IPS-18c (cell line): ENCODE measurements at regions not wholly inside any gene's neighbourhood (a gene's known extent, or its start where the extent isn't known, plus 50 kb on each side); places are given as distances from the start of the nearest gene placed in this dataset.
"Not testable (repeated sequence)": the region's sequence is repeated elsewhere in the genome, so short reads cannot be mapped to it uniquely, and the experiment has no call there.

ENCODE experiments used
- H3K4me3 ChIP-seq: 2 replicates; pipeline ENCODE4 v1.7.0; 2013; ENCODE audit warnings: low read depth, mild to moderate bottlenecking, low read length, moderate library complexity; ENCODE audit not compliant: insufficient read depth
- H3K9me3 ChIP-seq: one replicate; pipeline ENCODE4 v1.6.1; 2013; ENCODE audit warnings: mild to moderate bottlenecking, low read length, moderate library complexity; ENCODE audit not compliant: control insufficient read depth, insufficient read depth

DNA sequence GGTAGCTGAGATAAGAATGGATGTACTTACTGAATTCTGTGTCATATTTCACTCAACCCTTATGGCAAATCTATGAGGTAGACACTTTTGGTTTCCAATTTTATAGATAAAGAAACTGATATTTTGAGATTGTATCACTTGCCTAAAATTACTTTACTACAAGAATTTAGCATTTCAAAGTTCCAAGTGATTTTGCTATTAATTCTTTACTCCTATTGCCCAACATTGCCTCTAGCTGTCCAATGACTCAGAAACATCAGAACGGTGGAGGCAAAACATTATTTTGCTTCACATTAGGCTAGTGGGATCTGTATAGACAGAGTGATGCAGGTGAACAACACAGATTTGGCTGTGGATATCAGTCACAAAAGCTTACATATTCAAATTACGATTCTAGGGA lies 747.2 kb upstream of the NEGR1 start:
- Histone ChIP-seq H3K9me3 (no peaks in the 10 kb centered on the region), H3K4me3 (no peak overlapping the region)

DNA sequence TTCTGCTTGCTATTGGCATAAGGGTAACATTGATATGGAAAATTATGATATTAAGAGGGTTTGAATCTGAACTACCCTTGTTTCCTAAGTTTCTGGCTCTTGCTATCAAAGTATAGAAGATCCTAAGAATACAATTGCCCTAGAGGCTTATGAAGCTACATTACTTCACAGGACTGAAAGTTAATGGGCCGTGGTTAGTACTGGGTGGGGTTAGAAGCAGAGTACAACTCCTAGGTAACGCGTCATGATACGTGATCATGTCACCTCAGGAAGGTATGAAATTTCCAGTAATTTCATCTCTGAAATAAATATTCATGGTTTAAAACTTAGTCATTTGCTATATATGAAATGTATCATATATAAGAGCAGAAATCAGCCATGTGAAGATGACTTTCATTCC lies 743.8 kb upstream of the NEGR1 start:
- no peaks in the 10 kb centered on the region for H3K9me3 ChIP-seq
- no peak overlapping the region for H3K4me3 ChIP-seq

DNA sequence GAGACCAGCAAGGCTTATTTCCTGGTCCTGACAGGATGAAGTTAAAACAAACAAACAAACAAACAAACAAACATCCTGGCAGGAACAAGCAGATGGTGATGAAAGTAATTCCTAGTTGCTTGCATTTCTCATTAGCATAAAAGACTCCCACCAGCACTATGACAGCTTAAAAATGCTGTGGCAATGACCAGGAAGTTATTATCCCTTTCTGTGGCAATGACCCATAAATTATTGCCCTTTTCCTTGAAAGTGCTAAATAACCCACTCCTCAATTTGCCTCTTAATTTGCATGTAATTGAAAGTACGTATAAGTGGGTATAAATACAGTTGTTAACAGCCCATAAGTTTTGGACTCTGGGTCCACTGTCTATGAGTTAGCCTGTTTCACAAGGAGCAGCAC lies 727.6 kb upstream of the NEGR1 start:
- no peaks in the 10 kb centered on the region for H3K9me3 ChIP-seq
- no peak overlapping the region for H3K4me3 ChIP-seq

GRCh38 chr1:73009311-73009710 lies 727.0 kb upstream of the NEGR1 start:
- no peak overlapping the region for H3K4me3 ChIP-seq
- no peaks in the 10 kb centered on the region for H3K9me3 ChIP-seq

DNA sequence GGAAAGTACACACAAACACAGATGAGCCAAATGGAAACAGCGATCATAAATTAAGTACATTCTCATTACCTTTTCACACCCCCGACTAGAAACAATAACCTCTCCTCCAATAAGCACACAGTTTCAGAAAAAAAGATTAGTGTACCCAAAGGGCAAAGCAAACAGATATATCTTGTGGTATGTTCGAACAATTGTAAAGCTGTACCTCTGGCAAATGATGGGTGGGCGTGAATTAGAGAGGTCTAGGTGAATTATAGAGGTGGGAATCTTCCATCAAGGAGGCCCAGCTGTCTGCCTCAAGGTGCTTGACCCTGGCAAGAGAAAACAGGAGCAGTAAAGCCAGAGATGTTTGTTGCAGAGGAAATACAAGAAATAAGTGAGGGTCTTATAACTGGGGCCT lies 715.3 kb upstream of the NEGR1 start:
- Histone ChIP-seq H3K9me3 (peaks cover 3% of the 10 kb centered on the region), H3K4me3 (no peak overlapping the region)

GRCh38 chr1:72997041-72997440 lies 714.7 kb upstream of the NEGR1 start:
- Histone ChIP-seq H3K4me3 (no peak overlapping the region), H3K9me3 (peaks cover 3% of the 10 kb centered on the region)

DNA sequence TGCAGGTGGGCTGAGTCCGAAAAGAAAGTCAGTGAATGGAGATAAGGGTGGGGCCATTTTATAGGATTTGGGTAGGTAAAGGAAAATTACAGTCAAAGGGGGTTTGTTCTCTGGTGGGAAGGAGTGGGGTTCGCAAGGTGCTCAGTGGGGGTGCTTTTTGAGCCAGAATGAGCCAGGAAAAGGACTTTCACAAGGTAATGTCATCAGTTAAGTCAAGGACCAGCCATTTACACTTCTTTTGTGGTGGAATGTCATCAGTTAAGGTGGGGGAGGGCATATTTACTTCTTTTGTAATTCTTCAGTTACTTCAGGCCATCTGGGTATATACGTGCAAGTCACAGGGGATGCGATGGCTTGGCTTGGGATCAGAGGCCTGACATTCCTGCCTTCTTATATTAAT lies 705.5 kb upstream of the NEGR1 start:
- H3K4me3 ChIP-seq = not testable (repeated sequence)

GRCh38 chr1:72986591-72987290 lies 704.4 kb upstream of the NEGR1 start:
- Histone ChIP-seq H3K4me3 (no peak overlapping the region), H3K9me3 (no peaks in the 10 kb centered on the region)

More for the DNA sequence above, 705.5 kb upstream of the NEGR1 start:
- H3K9me3 ChIP-seq = not testable (repeated sequence)

DNA sequence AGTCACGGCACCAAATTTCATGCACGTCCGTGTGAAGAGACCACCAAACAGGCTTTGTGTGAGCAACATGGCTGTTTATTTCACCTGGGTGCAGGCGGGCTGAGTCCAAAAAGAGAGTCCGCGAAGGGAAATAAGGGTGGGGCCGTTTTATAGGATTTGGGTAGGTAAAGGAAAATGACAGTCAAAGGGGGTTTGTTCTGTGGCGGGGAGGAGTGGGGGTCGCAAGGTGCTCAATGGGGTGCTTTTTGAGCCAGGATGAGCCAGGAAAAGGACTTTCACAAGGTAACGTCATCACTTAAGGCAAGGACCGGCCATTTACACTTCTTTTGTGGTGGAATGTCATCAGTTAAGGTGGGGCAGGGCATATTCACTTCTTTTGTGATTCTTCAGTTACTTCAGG lies 702.7 kb upstream of the NEGR1 start:
- not testable (repeated sequence) for H3K9me3 ChIP-seq, H3K4me3 ChIP-seq

- not testable (repeated sequence) for H3K9me3 ChIP-seq
- H3K4me3 ChIP-seq = peak overlapping the region; percentile 38
Observed at GRCh38 chr1:72983011-72983410, 700.7 kb upstream of the NEGR1 start.

GRCh38 chr1:72969461-72969860 lies 687.1 kb upstream of the NEGR1 start:
- H3K9me3 ChIP-seq = no peaks in the 10 kb centered on the region
- H3K4me3 ChIP-seq = no peak overlapping the region

DNA sequence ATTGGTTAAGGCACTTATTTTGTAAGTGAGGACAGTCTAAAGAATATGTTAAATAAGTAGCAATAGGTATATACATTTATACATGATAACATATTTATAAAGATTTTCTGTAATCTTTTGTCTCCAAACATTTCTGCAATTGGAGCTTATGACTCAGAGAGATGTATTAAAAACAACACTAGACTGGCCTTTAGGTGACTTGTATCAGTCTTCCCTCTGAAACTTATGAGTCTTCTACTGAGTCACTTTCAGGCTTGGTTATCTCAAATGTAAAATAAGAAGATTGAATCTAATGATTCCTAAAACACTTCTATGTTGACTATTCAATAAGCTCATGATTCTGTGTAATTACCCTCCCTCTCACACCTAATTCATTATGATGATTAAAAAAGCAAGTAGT lies 672.6 kb upstream of the NEGR1 start:
- Histone ChIP-seq H3K4me3 (no peak overlapping the region), H3K9me3 (no peaks in the 10 kb centered on the region)

DNA sequence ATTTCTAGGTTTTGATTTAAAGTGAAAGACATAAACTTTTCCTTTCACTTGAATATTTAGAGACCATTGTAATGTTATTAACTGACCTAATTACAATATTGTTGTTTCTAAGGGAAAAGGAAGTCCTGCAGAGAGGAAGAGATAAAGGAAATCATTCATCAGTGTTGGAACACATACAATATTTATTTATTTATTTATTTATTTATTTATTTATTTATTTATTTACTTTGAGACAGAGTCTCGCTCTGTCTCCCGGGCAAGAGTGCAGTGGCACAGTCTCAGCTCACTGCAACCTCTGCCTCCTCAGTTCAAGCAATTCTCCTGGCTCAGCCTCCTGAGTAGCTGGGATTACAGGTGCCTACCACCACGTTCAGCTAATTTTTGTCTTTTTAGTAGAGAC lies 668.6 kb upstream of the NEGR1 start:
- not testable (repeated sequence) for H3K4me3 ChIP-seq, H3K9me3 ChIP-seq

DNA sequence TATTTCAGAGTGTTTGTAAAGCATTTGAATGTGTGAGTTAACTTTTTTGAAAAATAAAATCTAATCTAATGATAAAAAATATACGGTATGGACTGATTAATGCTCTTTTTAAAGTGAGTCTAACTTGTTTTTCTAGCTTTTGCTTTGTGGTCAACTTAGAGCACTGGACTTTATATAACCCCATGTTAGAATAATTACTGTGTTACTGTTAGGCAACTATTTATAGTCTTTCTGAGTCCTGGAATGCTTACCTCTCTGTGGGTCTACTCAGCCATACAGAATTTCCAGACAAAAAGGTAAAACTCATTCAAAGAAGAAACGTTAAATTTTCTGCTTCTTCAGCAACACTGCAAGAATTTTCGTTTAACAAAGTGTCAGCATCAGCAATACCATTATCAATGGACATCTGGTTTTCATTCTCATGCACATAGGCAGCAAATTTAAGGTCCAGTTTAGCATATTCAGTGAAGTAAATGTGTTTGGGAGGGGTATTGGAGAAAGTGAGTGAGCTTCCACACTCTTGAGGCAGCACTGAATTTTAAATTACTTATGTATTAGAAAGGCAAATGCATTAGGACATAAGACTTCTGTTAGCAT lies 664.7 kb upstream of the NEGR1 start:
- Histone ChIP-seq H3K4me3 (no peak overlapping the region), H3K9me3 (no peaks in the 10 kb centered on the region)

- Histone ChIP-seq H3K9me3 (no peaks in the 10 kb centered on the region), H3K4me3 (no peak overlapping the region)
Observed at GRCh38 chr1:72942008-72942407, 659.7 kb upstream of the NEGR1 start.

- H3K4me3 ChIP-seq = no peak overlapping the region
- H3K9me3 ChIP-seq = no peaks in the 10 kb centered on the region
Observed at GRCh38 chr1:72938408-72938807, 656.1 kb upstream of the NEGR1 start.

DNA sequence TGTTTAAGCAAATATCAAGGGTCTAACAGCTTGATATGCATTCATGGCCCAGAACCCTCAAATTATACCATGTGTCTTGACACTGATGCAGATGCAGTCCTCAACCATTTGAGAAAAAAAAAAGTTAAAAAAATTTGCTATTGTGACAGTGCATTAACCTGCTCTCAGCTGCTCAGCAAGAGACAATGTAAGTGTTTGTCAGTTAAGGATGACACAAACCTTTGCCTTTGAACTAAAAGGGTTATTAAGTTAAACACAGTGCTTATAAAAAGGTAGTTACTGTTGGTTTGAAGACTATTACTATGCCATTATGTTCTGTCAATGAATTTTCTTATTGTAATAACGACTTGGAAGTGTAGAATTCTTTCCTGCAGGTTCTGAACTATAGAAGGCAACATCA lies 655.6 kb upstream of the NEGR1 start:
- Histone ChIP-seq H3K4me3 (no peak overlapping the region), H3K9me3 (no peaks in the 10 kb centered on the region)

GRCh38 chr1:72936942-72937341 lies 654.6 kb upstream of the NEGR1 start:
- H3K9me3 ChIP-seq = no peaks in the 10 kb centered on the region
- H3K4me3 ChIP-seq = no peak overlapping the region

DNA sequence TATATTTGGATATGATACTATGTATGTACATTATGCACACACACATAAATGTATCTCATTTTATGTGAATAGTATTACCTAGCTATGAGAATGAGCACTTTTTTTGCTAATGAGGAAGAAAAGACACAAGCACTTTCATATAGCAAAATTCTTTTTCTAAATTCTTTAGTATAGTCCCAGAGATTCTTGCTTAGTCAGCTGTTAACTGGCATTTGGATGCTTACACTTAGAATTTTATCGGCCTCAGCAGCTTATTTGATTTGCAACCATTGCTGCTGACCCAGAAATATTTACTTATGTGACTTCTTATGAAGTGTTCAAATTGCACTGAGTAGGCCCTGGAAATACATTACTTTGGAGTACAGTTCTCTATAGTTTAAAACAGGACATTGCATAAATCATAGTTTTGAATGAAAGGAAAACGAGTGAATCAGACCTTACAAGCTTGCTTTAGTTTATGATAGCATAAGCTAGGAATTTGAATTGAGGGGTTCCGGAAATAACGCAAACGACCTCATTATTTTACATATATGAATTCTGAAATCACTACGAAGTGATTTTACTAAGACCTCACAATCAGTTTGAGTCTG lies 653.9 kb upstream of the NEGR1 start:
- no peaks in the 10 kb centered on the region for H3K9me3 ChIP-seq
- no peak overlapping the region for H3K4me3 ChIP-seq
